ENCODE measurements at regions not wholly inside any gene's neighbourhood (a gene's known extent, or its start where the extent isn't known, plus 50 kb on each side); places are given as distances from the start of the nearest gene placed in this dataset.
"Not testable (repeated sequence)": the region's sequence is repeated elsewhere in the genome, so short reads cannot be mapped to it uniquely, and the experiment has no call there.

DNA sequence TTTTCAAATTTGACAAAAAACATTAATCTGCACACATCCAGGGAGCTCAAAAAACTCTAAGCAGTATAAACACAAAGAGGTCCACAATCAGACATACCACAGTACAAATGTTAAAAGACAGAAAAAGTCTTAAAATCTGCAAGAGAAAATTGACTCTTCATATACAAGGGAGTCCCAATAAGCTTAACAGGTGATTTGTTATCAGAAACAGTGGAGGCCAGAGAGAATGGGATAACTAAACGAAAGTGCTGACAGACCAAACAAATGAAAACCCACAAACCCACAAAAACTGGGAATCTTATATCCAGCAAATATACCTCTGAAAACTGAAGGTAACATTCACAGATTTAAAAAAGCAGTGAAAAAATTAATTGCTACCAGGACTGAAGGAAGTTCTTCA lies 182.0 kb upstream of the PAQR3 start:
- H3K79me2 ChIP-seq (replicated peaks; ENCODE audit: insufficient read depth, low read length): no peaks in the 10 kb centered on the region
- TF ChIP-seq RAD21 (conservative IDR thresholded peaks at IDR 0.05): no peak
- H3K27ac ChIP-seq (ENCODE audit: low read length): no peak overlapping the region
- H3K27me3 ChIP-seq (ENCODE audit: insufficient read depth, low read depth, low read length): no peaks in the 10 kb centered on the region
- no peaks in the 10 kb centered on the region for H3K36me3 ChIP-seq (ENCODE audit: insufficient read depth, low read length)
- no peaks in the 10 kb centered on the region for H4K20me1 ChIP-seq (ENCODE audit: insufficient read depth)
- H3K9me3 ChIP-seq (ENCODE audit: low read length): no peaks in the 10 kb centered on the region
- no peaks in the 10 kb centered on the region for H3K9me2 ChIP-seq (ENCODE audit: insufficient read depth, low read length)
- H3K4me3 ChIP-seq (ENCODE audit: low read length): no peak overlapping the region
- H3K4me2 ChIP-seq (ENCODE audit: low read length): no peak overlapping the region
- no peak overlapping the region for H2AFZ ChIP-seq (ENCODE audit: low read depth, low read length)
- H3K9ac ChIP-seq (ENCODE audit: low read length): no peak overlapping the region
- H3F3A ChIP-seq (ENCODE audit: insufficient read depth, low read length, poor library complexity, severe bottlenecking): no peaks in the 10 kb centered on the region

DNA sequence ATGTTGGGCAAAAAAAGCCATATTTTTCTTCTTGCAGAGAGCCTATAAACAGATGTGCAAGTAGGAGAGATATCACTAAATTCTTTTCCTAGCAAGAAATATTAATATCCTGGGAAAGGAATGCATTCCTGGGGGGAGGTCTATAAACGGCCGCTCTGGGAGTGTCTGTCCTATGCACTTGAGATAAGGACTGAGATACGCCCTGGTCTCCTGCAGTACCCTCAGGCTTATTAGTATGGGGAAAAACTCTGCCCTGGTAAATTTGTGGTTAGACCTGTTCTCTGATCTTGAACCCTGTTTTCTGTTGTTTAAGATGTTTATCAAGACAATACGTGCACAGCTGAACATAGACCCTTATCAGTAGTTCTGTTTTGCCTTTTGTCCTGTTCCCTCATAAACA lies 177.8 kb upstream of the PAQR3 start:
- not testable (repeated sequence) for H3K27me3 ChIP-seq (ENCODE audit: insufficient read depth, low read depth, low read length); H3K9ac ChIP-seq (ENCODE audit: low read length); H3K9me2 ChIP-seq (ENCODE audit: insufficient read depth, low read length); H3F3A ChIP-seq (ENCODE audit: insufficient read depth, low read length, poor library complexity, severe bottlenecking); H3K4me2 ChIP-seq (ENCODE audit: low read length); H3K79me2 ChIP-seq (replicated peaks; ENCODE audit: insufficient read depth, low read length); H3K36me3 ChIP-seq (ENCODE audit: insufficient read depth, low read length); H3K9me3 ChIP-seq (ENCODE audit: low read length); H3K27ac ChIP-seq (ENCODE audit: low read length); H3K4me3 ChIP-seq (ENCODE audit: low read length); H2AFZ ChIP-seq (ENCODE audit: low read depth, low read length); H4K20me1 ChIP-seq (ENCODE audit: insufficient read depth)

DNA sequence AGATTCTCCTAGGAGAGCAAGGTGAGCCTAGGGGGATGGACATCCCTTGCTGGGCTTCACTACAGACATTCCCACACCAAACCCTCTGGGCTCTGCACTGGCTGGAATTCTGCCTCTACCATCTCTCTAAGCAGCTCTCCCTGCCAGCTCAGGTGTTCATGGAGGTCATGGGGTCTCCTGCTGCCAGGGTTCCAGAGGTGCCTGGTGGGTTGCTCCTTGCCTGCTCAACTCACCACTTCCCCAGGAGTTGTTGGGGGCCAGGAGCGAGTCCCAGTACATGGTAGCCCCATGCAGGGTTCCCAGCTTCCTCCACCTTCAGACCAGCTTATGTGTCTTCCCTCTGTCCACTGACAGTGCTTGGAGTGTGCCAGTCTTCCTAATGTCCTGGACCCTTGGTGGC lies 167.8 kb upstream of the PAQR3 start:
- Histone ChIP-seq H3K4me2 (ENCODE audit: low read length) (no peak overlapping the region), H3K27ac (ENCODE audit: low read length) (no peak overlapping the region), H3K27me3 (ENCODE audit: insufficient read depth, low read depth, low read length) (no peaks in the 10 kb centered on the region), H3F3A (ENCODE audit: insufficient read depth, low read length, poor library complexity, severe bottlenecking) (no peaks in the 10 kb centered on the region), H3K9me2 (ENCODE audit: insufficient read depth, low read length) (no peaks in the 10 kb centered on the region), H3K4me3 (ENCODE audit: low read length) (no peak overlapping the region), H2AFZ (ENCODE audit: low read depth, low read length) (no peak overlapping the region), H3K9ac (ENCODE audit: low read length) (no peak overlapping the region), H4K20me1 (ENCODE audit: insufficient read depth) (no peaks in the 10 kb centered on the region), H3K9me3 (ENCODE audit: low read length) (no peaks in the 10 kb centered on the region), H3K79me2 (replicated peaks; ENCODE audit: insufficient read depth, low read length) (no peaks in the 10 kb centered on the region), H3K36me3 (ENCODE audit: insufficient read depth, low read length) (no peaks in the 10 kb centered on the region)
- TF ChIP-seq SMC3 (conservative IDR thresholded peaks at IDR 0.05; ENCODE audit: poor library complexity) (no peak), POLR2AphosphoS5 (IDR thresholded peaks at IDR 0.05) (no peak)

DNA sequence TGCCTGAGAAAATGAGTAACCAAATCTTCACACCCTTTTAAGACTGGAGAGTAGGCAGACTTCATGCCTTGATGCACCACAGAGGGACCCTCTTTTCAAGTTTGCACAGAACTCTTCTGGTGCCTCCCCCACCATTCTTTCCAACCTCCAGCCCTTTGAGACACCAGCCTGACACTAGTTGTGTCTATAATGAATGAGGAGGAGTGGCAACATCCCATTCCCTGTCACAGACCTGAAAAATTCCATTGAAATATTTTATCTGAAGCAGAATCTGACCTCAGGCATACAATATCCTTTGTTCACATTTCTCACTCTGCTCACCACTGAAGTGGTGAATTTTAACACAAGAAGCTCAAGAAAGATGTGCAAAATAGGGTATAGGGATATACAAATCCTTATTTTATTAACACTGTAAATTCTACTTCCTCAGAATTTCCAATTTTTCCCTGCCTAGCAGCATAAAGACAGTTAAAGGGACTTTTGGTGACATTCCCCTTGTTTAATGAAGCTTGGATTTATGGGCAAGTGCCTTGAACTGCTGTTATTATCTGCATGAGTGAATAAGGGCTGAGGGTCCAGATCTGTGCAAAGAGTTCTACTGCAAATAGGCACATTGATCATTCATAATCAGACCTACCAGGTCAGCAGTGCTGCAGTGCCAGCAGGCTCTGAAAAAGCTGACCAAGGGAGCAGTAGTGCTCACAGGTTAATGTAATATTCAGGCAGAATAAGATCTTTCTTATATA lies 149.9 kb upstream of the PAQR3 start:
- H3K9me2 ChIP-seq (ENCODE audit: insufficient read depth, low read length): no peaks in the 10 kb centered on the region
- H3K4me2 ChIP-seq (ENCODE audit: low read length): no peak overlapping the region
- H3K27ac ChIP-seq (ENCODE audit: low read length): no peak overlapping the region
- no peaks in the 10 kb centered on the region for H3K27me3 ChIP-seq (ENCODE audit: insufficient read depth, low read depth, low read length)
- H3F3A ChIP-seq (ENCODE audit: insufficient read depth, low read length, poor library complexity, severe bottlenecking): no peaks in the 10 kb centered on the region
- no peaks in the 10 kb centered on the region for H3K79me2 ChIP-seq (replicated peaks; ENCODE audit: insufficient read depth, low read length)
- TF ChIP-seq EZH2 (IDR thresholded peaks at IDR 0.05; ENCODE audit: borderline replicate concordance, insufficient read depth, low read length, poor library complexity, severe bottlenecking) (no peak), MXI1 (conservative IDR thresholded peaks at IDR 0.05; ENCODE audit: poor library complexity, severe bottlenecking) (no peak), SMC3 (conservative IDR thresholded peaks at IDR 0.05; ENCODE audit: poor library complexity) (no peak), POLR2AphosphoS5 (IDR thresholded peaks at IDR 0.05) (no peak), TAF1 (IDR thresholded peaks at IDR 0.05; ENCODE audit: low read depth) (no peak), RAD21 (conservative IDR thresholded peaks at IDR 0.05) (no peak), EP300 (conservative IDR thresholded peaks at IDR 0.05; ENCODE audit: poor library complexity, severe bottlenecking) (no peak)
- TF ChIP-seq, protein P1, sequence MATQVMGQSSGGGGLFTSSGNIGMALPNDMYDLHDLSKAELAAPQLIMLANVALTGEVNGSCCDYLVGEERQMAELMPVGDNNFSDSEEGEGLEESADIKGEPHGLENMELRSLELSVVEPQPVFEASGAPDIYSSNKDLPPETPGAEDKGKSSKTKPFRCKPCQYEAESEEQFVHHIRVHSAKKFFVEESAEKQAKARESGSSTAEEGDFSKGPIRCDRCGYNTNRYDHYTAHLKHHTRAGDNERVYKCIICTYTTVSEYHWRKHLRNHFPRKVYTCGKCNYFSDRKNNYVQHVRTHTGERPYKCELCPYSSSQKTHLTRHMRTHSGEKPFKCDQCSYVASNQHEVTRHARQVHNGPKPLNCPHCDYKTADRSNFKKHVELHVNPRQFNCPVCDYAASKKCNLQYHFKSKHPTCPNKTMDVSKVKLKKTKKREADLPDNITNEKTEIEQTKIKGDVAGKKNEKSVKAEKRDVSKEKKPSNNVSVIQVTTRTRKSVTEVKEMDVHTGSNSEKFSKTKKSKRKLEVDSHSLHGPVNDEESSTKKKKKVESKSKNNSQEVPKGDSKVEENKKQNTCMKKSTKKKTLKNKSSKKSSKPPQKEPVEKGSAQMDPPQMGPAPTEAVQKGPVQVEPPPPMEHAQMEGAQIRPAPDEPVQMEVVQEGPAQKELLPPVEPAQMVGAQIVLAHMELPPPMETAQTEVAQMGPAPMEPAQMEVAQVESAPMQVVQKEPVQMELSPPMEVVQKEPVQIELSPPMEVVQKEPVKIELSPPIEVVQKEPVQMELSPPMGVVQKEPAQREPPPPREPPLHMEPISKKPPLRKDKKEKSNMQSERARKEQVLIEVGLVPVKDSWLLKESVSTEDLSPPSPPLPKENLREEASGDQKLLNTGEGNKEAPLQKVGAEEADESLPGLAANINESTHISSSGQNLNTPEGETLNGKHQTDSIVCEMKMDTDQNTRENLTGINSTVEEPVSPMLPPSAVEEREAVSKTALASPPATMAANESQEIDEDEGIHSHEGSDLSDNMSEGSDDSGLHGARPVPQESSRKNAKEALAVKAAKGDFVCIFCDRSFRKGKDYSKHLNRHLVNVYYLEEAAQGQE (IDR thresholded peaks at IDR 0.05; ENCODE audit: borderline replicate concordance): no peak
- TF ChIP-seq, protein P2, sequence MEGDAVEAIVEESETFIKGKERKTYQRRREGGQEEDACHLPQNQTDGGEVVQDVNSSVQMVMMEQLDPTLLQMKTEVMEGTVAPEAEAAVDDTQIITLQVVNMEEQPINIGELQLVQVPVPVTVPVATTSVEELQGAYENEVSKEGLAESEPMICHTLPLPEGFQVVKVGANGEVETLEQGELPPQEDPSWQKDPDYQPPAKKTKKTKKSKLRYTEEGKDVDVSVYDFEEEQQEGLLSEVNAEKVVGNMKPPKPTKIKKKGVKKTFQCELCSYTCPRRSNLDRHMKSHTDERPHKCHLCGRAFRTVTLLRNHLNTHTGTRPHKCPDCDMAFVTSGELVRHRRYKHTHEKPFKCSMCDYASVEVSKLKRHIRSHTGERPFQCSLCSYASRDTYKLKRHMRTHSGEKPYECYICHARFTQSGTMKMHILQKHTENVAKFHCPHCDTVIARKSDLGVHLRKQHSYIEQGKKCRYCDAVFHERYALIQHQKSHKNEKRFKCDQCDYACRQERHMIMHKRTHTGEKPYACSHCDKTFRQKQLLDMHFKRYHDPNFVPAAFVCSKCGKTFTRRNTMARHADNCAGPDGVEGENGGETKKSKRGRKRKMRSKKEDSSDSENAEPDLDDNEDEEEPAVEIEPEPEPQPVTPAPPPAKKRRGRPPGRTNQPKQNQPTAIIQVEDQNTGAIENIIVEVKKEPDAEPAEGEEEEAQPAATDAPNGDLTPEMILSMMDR (IDR thresholded peaks at IDR 0.05; ENCODE audit: poor library complexity, severe bottlenecking): no peak
- H4K20me1 ChIP-seq (ENCODE audit: insufficient read depth): no peaks in the 10 kb centered on the region
- no peaks in the 10 kb centered on the region for H3K36me3 ChIP-seq (ENCODE audit: insufficient read depth, low read length)
- no peak overlapping the region for H3K9ac ChIP-seq (ENCODE audit: low read length)
- no peak overlapping the region for H3K4me3 ChIP-seq (ENCODE audit: low read length)
- no peak overlapping the region for H2AFZ ChIP-seq (ENCODE audit: low read depth, low read length)
- no peaks in the 10 kb centered on the region for H3K9me3 ChIP-seq (ENCODE audit: low read length)
